CD4-positive, alpha-beta T cell (primary cell): ENCODE measurements at regions not wholly inside any gene's neighbourhood (a gene's known extent, or its start where the extent isn't known, plus 50 kb on each side); places are given as distances from the start of the nearest gene placed in this dataset.

Experiments
- ATAC-seq: fragments of 200-7000 bp; cut with Tn5 transposase; one replicate; pipeline ENCODE4 v1.10.0; 2022; ENCODE audit warnings: mild to moderate bottlenecking; ENCODE audit not compliant: poor library complexity
- CTCF ChIA-PET: fragments of 350-600 bp; sonication (Branson Sonifier 250); formaldehyde crosslinking; loops from one replicate; lab custom pipeline; 2021; ENCODE audit warnings: antibody characterized with exemption, inconsistent platforms; lab: Charles Lee
- POLR2A ChIA-PET: fragments of 350-600 bp; sonication (Branson Sonifier 250); formaldehyde crosslinking; loops from one replicate; lab custom pipeline; 2021; ENCODE audit warnings: antibody characterized with exemption, inconsistent platforms; lab: Charles Lee
- DNase-seq, 14 experiments: peaks; one replicate each; pipeline ENCODE4 v3.0.0-alpha.2; 2013 to 2020; ENCODE audit warnings: mixed read lengths in 2 of 14
- H3K27ac ChIP-seq, 2 donors: one replicate each; pipeline versions ENCODE4 v1.5.1 to v1.7.0; 2013; ENCODE audit warnings: low read length in 2 of 2, low read depth in 1 of 2, mild to moderate bottlenecking in 1 of 2
- H3K27me3 ChIP-seq, 2 experiments: 1 replicate in 1 of 2; 2 replicates in 1 of 2; pipeline versions ENCODE4 v1.6.1 to v1.7.0; 2013; ENCODE audit warnings: low read length in 2 of 2, control low read depth in 1 of 2, mild to moderate bottlenecking in 1 of 2, moderate library complexity in 1 of 2; ENCODE audit not compliant: insufficient read depth in 2 of 2, control insufficient read depth in 1 of 2
- H3K36me3 ChIP-seq: one replicate; pipeline ENCODE4 v1.6.1; 2013; ENCODE audit warnings: low read length, control low read depth; ENCODE audit not compliant: insufficient read depth
- H3K4me1 ChIP-seq: one replicate; pipeline ENCODE4 v1.6.1; 2013; ENCODE audit warnings: low read length, control low read depth; ENCODE audit not compliant: insufficient read depth
- H3K4me3 ChIP-seq: one replicate; pipeline ENCODE4 v1.5.1; 2013; ENCODE audit warnings: mild to moderate bottlenecking, low read length, moderate library complexity
- H3K9me3 ChIP-seq, 2 experiments: 1 replicate in 1 of 2; 2 replicates in 1 of 2; pipeline versions ENCODE4 v1.6.1 to v1.7.0; 2013; ENCODE audit warnings: low read length in 2 of 2, mild to moderate bottlenecking in 2 of 2, control low read depth in 1 of 2, moderate library complexity in 1 of 2; ENCODE audit not compliant: control insufficient read depth in 1 of 2, insufficient read depth in 1 of 2
- H3K27ac Mint-ChIP-seq: one replicate; pipeline ENCODE4 v1.8.0; 2020; ENCODE audit warnings: mixed read lengths
- H3K27me3 Mint-ChIP-seq: one replicate; pipeline ENCODE4 v1.8.0; 2021; ENCODE audit warnings: mixed read lengths
- H3K36me3 Mint-ChIP-seq: one replicate; pipeline ENCODE4 v1.8.0; 2021; ENCODE audit warnings: low read depth, mixed read lengths
- H3K4me1 Mint-ChIP-seq: one replicate; pipeline ENCODE4 v1.8.0; 2021; ENCODE audit warnings: low read depth, mixed read lengths
- H3K4me3 Mint-ChIP-seq: one replicate; pipeline ENCODE4 v1.8.0; 2020; ENCODE audit warnings: mild to moderate bottlenecking, mixed read lengths
- H3K9me3 Mint-ChIP-seq: one replicate; pipeline ENCODE4 v1.8.0; 2020; ENCODE audit warnings: mixed read lengths
- CTCF ChIP-seq: fragments of 200-600 bp; IDR thresholded peaks from one replicate; pipeline ENCODE4 v1.8.0; 2022; ENCODE audit warnings: antibody characterized with exemption, mild to moderate bottlenecking
- intact Hi-C, 2 experiments: fragments of 100-400 bp; cut with DNase I in 1 of 2; cut with micrococcal nuclease in 1 of 2; formaldehyde crosslinking; loops; one replicate each; pipeline versions ENCODE4 v1.15.1 to v1.9.0; 2023 to 2025; cut with DNase I, micrococcal nuclease

DNA sequence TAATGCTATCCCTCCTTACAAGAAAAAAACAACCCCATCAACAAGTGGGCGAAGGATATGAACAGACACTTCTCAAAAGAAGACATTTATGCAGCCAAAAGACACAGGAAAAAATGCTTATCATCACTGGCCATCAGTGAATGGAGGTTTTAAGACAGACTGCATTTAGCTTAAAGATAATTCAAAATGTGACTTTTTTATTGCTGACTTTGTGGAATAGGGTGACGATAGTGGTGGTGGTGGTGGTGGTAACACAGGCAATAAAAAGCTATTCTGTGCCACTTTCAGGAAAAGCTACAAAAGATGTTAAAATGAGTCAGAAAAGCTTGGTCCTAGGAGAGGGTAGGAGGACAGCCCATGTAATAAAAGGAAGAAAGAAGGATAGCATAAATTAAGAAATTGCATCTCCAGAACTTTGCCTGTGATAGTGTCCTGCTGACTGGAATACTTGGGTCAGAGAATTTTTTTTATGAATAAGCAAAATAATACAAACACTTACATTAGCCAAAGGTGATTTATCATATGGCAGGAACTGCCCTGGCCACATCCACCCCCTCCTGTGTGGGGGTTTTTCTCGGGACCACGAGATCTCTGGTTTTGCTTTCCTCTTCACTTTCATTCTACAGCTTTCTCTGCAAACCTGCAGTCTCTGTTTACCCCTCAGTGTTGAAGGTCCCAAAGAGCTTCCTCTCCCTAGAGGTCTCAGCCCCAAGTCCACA lies 186.7 kb downstream of the DRD1 start:
- Mint-ChIP-seq H3K4me1 (no peaks in the 10 kb centered on the region), H3K27ac (no peak overlapping the region), H3K9me3 (no peaks in the 10 kb centered on the region), H3K36me3 (no peaks in the 10 kb centered on the region), H3K27me3 (peaks cover 22% of the 10 kb centered on the region), H3K4me3 (no peak overlapping the region)
- no peak for TF ChIP-seq CTCF
- POLR2A ChIA-PET = interaction anchor here (0.5 kb wide), 1 partner anchor 89 kb away, joined by 3 read pairs; no protein-coding TSS in a partner anchor
- no peak overlapping the region for H3K27ac ChIP-seq
- H3K9me3 ChIP-seq = no peaks in the 10 kb centered on the region
- H3K27me3 ChIP-seq = peaks cover 0 to 5% of the 10 kb centered on the region in 2 experiments
- no peak for ATAC-seq
- intact Hi-C loops = no loop called here
- no peaks in the 10 kb centered on the region for H3K36me3 ChIP-seq
- DNase-seq = no peak
- no peaks in the 10 kb centered on the region for H3K4me1 ChIP-seq
- H3K4me3 ChIP-seq = no peak overlapping the region
- CTCF ChIA-PET = no interaction called here

GRCh38 chr5:175254155-175254554 lies 189.8 kb downstream of the DRD1 start:
- Histone ChIP-seq H3K27ac (no peak overlapping the region), H3K36me3 (no peaks in the 10 kb centered on the region), H3K9me3 (no peaks in the 10 kb centered on the region), H3K27me3 (peaks cover 0 to 2% of the 10 kb centered on the region in 2 experiments), H3K4me1 (no peaks in the 10 kb centered on the region), H3K4me3 (no peak overlapping the region)
- peaks cover 8% of the 10 kb centered on the region for H3K27me3 Mint-ChIP-seq
- H3K27ac Mint-ChIP-seq = no peak overlapping the region
- TF ChIP-seq CTCF = no peak
- no peaks in the 10 kb centered on the region for H3K9me3 Mint-ChIP-seq
- no peaks in the 10 kb centered on the region for H3K36me3 Mint-ChIP-seq
- ChIA-PET POLR2A (no interaction called here), CTCF (no interaction called here)
- no peak for ATAC-seq
- intact Hi-C loops = no loop called here
- no peak overlapping the region for H3K4me3 Mint-ChIP-seq
- DNase-seq = no peak
- no peaks in the 10 kb centered on the region for H3K4me1 Mint-ChIP-seq

GRCh38 chr5:175253597-175253996 lies 190.4 kb downstream of the DRD1 start:
- H3K4me1 Mint-ChIP-seq = no peaks in the 10 kb centered on the region
- no peak for TF ChIP-seq CTCF
- no peak overlapping the region for H3K27ac Mint-ChIP-seq
- no peaks in the 10 kb centered on the region for H3K9me3 ChIP-seq
- H3K4me1 ChIP-seq = no peaks in the 10 kb centered on the region
- ChIA-PET POLR2A (no interaction called here), CTCF (no interaction called here)
- peaks cover 9% of the 10 kb centered on the region for H3K27me3 Mint-ChIP-seq
- H3K9me3 Mint-ChIP-seq = no peaks in the 10 kb centered on the region
- H3K27ac ChIP-seq = no peak overlapping the region
- intact Hi-C loops = no loop called here
- no peaks in the 10 kb centered on the region for H3K36me3 ChIP-seq
- DNase-seq (no peak), ATAC-seq (no peak)
- no peaks in the 10 kb centered on the region for H3K36me3 Mint-ChIP-seq
- H3K4me3 Mint-ChIP-seq = no peak overlapping the region
- H3K27me3 ChIP-seq = peaks cover 0 to 5% of the 10 kb centered on the region in 2 experiments
- no peak overlapping the region for H3K4me3 ChIP-seq
